Cerebellar cortex (tissue), 1 donor: ENCODE measurements at regions not wholly inside any gene's neighbourhood (a gene's known extent, or its start where the extent isn't known, plus 50 kb on each side); places are given as distances from the start of the nearest gene placed in this dataset.
"Not testable (repeated sequence)": the region's sequence is repeated elsewhere in the genome, so short reads cannot be mapped to it uniquely, and the experiment has no call there.

Source experiments
- DNase-seq: peaks from one replicate; pipeline ENCODE4 v3.0.0-alpha.2; 2015; ENCODE audit warnings: low spot score

DNA sequence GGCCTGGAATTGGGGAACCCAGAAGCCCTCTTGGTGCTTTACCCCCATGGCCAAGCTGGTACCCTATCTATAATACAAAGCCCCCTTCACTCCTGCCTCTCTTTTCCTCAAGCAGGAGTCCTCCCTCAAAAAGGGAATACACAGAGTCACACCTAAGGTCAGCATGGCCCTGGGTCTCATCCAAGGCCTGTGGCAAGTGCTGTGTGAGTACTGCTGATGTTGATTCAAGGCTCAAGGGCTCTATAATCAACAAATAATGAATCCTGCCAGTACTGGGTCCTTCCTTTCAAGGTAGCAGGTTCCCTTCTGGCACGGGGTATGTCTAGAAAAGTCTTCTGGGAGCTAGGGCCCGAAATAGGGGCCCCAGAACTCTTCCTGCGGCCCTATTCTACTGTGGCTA, 187.3 kb downstream of the CYB561 start:
- no peak for DNase-seq

DNA sequence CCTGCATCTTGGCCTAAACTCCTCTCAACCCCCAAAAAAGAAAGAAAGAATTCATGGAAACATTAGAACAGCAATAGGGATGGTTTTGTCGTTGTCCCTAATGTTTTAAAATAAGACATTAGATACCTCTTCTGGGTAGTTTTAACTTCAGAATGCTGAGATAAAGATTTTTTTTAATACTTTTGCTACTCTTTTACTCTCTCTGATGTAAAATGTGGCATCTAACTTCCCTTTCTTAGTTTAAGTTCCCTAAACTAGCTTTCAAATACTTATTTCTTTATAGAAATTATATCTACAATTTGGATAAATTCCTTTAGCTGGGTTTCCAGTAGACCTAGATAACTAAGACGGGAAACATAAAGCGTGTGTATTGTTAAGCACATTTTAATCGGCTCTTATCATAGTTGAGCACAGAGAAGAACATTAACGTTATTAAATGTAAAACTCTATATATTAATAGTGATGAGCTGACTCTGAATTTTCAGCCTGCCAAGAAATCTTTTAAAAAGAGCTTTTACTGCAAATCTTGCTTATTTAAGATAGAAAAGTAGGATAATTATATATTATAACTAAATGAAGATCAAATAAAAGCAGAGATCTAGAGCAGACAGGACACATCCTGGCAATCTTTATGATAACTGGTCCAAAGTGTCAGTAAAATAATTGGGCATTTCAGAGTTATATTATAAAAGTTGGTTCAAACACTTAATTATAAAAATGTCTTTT, 183.2 kb downstream of the CYB561 start:
- DNase-seq = no peak

DNA sequence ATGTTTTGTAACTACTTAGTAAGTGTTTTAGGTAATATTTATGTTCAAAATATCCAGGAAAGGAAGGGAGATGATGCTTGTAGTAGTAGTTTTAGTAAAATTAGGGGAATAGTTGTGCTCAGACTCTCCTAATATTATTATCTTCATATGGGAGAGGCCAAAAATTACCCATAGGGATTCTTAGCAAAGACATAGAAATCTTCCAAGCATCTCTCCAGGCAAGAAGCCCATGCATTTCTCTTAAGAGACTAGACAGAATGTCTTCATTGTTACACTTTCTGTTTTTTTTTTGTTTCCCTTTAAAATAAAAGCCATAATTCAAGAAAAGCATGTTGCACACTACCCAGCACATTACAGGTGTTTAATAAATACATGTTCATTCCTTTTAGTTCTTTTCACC, 180.6 kb downstream of the CYB561 start:
- no peak for DNase-seq

DNA sequence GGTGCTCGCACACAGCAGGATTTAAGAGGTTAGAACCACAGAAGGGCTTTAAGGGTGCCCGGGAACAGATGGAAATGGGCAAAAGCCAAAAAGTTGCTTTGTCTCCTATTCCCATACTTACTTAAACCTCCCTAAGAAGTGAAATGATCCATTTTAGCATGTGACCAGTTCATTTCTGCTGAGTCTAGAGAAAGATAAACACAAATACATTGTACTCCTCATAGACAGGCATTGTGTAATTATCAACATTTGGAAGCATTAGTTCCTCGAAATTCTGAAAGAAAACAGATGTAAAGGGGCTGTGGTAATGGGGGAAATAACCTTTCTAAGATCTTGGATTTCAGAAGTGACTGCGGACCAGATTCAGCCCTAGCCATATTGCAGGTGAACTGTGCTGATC, 178.3 kb downstream of the CYB561 start:
- DNase-seq = no peak

- no peak for DNase-seq
Observed at GRCh38 chr17:63268827-63269226, 177.3 kb downstream of the CYB561 start.

DNA sequence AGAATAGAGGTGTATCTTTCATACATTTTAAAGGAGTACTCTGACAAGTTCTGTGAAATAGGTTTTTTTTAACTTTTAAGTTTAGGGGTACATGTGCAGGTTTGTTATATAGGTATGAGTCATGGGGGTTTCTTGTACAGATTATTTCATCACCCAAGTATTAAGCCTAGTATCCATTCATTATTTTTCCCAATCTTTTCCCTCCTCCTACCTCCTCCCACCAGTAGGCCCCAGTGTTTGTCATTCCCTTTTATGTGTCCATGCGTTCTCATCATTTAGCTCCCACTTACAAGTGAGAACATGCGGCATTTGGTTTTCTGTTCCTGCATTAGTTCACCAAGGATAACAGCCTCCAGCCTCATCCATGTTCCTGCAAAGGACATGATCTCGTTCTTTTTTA, 175.5 kb downstream of the CYB561 start:
- no peak for DNase-seq

DNA sequence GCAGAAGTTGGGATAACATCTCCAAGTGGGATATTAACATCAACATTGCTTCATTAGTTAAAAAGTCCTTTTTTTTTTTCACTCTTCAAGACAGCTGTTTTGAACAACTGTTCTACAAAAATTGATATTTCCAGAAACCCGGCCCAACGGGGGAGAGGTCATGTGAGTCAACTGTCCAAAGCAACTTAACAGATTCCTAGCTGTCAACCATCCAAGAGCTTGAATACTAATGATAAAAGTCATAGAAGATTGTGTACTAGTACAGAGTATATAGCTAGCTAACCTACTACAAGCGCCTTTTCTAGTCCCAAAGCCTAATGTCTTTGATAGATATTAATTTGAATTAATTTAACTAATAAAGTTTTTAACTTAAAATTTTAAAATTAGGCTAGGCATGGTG, 172.0 kb downstream of the CYB561 start:
- no peak for DNase-seq

- DNase-seq = no peak
Observed at GRCh38 chr17:63275318-63275970, 170.7 kb downstream of the CYB561 start.

DNA sequence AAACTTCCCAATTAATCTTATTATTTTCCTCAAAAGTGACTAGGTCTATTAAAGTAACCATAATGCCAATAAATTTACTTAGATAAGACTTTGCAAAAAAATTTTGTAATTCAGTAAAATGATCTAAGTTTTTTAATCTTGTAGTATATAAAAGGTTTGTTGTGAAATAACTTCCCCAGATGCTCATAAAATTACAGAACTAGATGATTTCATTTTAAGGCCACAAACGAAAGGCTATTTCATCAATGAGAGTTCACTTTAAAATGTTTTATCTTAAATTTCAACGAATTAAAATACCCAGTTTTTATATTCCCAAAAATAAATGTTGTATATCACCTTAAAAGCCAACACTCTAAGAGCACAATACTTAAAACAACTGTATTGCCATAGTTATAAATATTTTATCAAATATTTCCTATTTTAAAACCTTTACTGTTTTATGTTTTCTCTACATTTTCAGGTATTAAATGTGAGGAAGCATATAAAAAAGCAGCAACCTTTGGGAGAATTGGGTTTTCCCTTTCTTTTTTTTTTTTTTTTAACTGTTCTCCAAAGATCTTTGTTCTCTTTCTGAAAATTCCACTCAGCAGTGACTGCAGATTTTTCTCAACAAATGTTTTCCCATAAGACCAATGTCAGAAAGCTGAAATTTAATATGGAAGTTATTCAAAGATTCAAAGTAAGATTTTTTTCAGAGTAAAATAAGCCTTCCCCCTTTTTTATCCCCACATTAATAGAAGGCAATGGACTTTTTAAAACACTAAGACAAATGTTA, 169.9 kb downstream of the CYB561 start:
- DNase-seq = no peak

- DNase-seq = no peak
Observed at GRCh38 chr17:63276821-63277220, 169.3 kb downstream of the CYB561 start.

DNA sequence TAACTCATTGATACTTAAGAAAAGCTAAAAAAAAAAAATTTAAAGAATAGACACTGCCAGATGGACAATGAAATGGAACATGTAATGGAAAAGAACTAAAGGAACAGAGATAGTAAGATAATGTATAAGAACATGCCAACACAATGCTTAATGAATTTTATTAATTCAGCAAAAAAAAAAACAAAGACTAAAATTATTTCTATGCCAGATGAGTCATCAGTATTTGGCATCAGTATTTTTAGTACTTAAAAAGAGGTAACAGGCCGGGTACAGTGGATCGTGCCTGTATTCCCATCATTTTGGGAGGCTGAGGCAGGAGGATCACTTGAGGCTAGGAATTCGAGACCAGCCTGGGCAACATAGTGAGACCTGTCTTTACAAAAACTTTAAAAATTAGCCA, 168.5 kb downstream of the CYB561 start:
- DNase-seq = no peak

DNA sequence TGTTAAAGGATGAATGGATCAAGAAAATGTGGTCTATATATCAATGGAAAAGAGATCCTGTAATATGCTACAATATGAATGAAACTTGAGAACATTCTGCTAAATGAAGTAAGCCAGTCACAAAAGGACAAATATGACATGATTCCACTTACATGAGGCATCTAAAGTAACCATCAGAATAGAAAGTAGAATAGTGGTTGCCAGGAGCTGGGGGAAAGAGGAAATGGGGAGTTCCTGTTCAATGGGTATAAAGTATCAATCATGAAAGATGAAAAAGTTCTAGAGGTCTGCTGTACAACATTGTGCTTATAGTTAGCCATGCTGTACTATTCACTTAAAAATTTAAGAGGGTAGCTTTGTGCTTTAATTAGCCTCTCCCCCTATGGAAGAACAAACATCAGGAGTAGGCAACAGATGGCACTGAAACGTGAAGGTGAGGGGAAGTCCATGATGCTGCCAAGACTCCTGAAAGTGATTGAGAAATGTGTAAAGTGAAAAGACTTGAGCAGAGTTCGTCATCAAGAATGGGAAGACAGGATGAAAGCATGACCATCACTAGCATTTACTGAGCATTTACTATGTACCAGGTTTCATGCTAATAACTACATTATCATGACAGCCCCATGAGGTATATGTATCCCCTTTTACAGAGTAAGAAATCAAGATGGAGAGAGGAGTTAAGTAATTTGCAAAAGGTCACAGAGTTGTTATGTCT, 167.2 kb downstream of the CYB561 start:
- no peak for DNase-seq

GRCh38 chr17:63279498-63280230, 166.4 kb downstream of the CYB561 start:
- DNase-seq = no peak

- no peak for DNase-seq
Observed at GRCh38 chr17:63282455-63282854, 163.7 kb downstream of the CYB561 start.

DNA sequence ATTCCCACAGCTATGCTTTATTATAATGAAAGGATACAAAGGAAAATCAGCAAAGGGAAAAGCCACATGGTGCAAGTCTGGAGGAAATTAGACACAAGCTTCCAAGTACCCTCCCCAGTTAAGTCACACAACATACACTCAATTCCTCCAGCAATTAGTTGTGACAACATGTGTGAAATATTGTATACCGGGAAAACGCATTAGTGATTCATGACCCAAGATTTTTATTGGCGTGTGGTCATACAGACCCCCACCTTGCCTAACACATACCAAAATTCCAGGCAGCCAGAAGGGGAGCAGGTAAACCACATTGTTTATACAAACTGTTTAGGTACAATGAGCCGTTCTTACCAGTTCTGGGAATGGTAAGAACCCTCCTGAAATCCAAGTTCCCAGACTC, 160.6 kb downstream of the CYB561 start:
- DNase-seq = no peak

- DNase-seq = no peak
Observed at GRCh38 chr17:63286254-63286653, 159.9 kb downstream of the CYB561 start.

DNA sequence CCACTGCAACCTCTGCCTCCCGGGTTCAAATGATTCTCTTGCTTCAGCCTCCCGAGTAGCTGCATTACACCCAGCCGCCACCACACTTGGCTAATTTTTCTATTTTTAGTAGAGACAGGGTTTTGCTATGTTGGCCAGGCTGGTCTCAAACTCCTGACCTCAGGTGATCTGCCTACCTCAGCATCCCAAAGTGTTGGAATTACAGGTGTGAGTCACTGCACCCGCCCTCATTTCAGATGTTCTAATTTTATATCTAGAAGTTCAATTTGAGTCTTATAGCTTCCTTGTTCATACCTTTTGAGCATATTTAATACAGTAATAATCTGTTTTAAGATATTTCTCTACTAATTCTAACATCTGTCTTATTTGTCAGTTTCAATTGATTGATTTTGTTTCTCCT, 159.1 kb downstream of the CYB561 start:
- not testable (repeated sequence) for DNase-seq

GRCh38 chr17:63289931-63290330, 156.2 kb downstream of the CYB561 start:
- DNase-seq = no peak

DNA sequence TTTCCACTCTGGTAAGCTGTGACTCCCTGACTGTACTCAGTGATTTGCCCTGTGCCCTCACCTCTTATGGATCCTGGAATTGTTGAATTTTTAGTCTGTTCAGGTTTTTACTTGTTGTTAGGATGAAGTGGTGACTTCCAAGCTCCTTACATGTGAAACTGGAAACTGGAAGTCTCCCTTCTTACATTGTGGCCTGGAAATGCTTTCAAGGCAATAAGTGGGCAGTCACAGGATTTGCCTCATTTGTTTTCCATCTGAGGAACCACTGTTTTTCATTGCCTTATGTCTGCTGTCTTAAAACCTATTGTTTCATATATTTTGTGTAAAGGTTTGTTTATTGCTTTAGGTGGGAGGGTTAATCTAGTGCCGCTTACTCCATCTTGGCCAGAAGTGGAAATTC, 155.8 kb downstream of the CYB561 start:
- no peak for DNase-seq

GRCh38 chr17:63290784-63291183, 155.3 kb downstream of the CYB561 start:
- no peak for DNase-seq

DNA sequence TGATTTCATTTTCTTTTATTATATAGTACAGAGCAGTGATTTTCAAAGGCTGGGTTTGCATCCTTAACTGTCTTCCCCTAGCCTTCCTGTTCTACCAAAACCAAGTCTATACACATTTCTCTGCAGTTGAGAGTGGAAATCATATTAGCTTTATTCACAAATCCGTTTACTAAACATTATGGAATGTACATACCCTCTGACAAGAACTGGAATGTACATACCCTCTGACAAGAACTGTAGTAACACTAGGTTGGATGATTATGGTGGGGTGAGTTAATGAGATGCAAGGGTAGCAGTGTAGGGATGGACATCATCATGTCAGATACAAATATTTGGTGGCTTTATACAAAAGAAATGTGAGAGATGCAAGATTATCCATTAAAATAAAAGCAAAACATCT, 154.8 kb downstream of the CYB561 start:
- DNase-seq = no peak

DNA sequence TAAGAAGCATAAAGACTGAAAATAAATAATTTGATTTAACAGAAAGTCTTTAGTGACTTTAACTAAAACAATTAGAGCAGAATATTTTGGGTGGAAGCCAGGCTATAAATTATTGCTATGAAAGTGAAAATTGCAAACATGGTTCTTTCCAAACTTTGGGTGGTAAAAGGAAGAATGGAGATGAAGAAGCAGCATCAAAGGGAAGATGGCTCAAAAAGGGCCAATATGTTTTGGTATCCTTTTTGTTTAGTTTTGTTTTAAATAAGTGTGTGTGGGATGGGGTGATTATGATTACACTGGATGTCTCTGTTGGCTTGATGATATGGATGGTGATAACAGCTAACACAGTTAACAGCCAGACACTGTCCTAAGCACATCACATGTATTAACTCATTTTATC, 153.7 kb downstream of the CYB561 start:
- DNase-seq = no peak
